ENCODE measurements at regions not wholly inside any gene's neighbourhood (a gene's known extent, or its start where the extent isn't known, plus 50 kb on each side); places are given as distances from the start of the nearest gene placed in this dataset.

DNA sequence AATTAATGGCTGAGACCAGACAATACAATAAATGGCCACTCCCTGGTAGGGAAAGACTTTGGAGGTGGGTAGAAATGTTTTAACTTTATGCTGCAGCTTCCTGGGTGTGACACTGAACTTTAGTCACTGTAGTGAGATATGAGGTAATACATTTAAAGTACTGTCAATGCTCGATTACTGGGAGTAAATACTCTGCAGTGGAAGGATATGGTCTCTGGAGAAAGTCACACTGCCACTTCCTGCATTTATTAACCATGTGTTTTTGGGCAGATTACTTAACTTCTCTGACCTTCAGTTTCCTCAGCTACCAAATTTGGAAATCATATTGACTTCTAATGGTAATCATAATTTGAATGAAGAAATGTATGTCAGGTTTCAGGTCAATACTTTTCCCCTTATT lies 317.1 kb upstream of the TGFBR2 start (continued):
- no peak for TF ChIP-seq NANOG (IDR thresholded peaks at IDR 0.05; ENCODE audit: insufficient read depth, low read depth, low read length, poor library complexity, severe bottlenecking)
